ENCODE measurements at regions not wholly inside any gene's neighbourhood (a gene's known extent, or its start where the extent isn't known, plus 50 kb on each side); places are given as distances from the start of the nearest gene placed in this dataset.

DNA sequence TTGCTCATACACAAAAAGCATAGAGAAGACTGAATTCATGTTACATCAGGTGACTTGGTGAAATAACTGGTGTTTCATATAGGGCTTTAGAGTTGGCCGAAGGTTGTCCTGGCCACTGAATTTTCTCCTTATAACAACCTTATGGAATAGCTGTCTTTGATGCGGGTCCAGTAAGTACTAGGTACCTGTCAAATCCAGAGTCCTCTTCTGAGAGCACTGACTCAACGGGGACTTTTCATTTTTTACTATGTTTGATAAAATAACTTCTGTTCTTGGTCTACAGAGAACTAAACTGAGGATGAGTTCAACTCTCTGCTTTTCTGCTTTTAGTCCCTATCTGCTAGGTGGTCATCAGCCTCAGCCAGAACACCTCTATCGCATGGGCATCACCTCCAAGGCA, 76.1 kb upstream of the JAK1 start:
- Histone ChIP-seq H4K20me1 (ENCODE audit: control insufficient read depth, insufficient read depth, low read depth, low read length) (no peaks in the 10 kb centered on the region), H3K27me3 (ENCODE audit: control insufficient read depth, low read length) (no peaks in the 10 kb centered on the region), H3K9me2 (replicated peaks; ENCODE audit: control insufficient read depth, low read length) (no peaks in the 10 kb centered on the region), H3K36me3 (ENCODE audit: control insufficient read depth, low read length) (no peaks in the 10 kb centered on the region), H3K4me2 (ENCODE audit: low read length) (no peak overlapping the region), H3F3A (ENCODE audit: control insufficient read depth, insufficient read depth) (no peaks in the 10 kb centered on the region), H3K9me3 (ENCODE audit: control insufficient read depth, insufficient read depth, low read length) (no peaks in the 10 kb centered on the region), H3K27ac (ENCODE audit: low read depth, low read length) (no peak overlapping the region), H3K79me2 (ENCODE audit: control insufficient read depth, low read length) (no peaks in the 10 kb centered on the region), H3K4me3 (ENCODE audit: low read length) (no peak overlapping the region), H3K4me1 (ENCODE audit: control insufficient read depth, low read length) (peaks cover 19% of the 10 kb centered on the region)
- no peak for TF ChIP-seq EZH2phosphoT487 (IDR thresholded peaks at IDR 0.05; ENCODE audit: borderline replicate concordance, low read length)
- TF ChIP-seq, protein P1, sequence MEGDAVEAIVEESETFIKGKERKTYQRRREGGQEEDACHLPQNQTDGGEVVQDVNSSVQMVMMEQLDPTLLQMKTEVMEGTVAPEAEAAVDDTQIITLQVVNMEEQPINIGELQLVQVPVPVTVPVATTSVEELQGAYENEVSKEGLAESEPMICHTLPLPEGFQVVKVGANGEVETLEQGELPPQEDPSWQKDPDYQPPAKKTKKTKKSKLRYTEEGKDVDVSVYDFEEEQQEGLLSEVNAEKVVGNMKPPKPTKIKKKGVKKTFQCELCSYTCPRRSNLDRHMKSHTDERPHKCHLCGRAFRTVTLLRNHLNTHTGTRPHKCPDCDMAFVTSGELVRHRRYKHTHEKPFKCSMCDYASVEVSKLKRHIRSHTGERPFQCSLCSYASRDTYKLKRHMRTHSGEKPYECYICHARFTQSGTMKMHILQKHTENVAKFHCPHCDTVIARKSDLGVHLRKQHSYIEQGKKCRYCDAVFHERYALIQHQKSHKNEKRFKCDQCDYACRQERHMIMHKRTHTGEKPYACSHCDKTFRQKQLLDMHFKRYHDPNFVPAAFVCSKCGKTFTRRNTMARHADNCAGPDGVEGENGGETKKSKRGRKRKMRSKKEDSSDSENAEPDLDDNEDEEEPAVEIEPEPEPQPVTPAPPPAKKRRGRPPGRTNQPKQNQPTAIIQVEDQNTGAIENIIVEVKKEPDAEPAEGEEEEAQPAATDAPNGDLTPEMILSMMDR (IDR thresholded peaks at IDR 0.05; ENCODE audit: low read depth, low read length, poor library complexity, severe bottlenecking) = no peak

DNA sequence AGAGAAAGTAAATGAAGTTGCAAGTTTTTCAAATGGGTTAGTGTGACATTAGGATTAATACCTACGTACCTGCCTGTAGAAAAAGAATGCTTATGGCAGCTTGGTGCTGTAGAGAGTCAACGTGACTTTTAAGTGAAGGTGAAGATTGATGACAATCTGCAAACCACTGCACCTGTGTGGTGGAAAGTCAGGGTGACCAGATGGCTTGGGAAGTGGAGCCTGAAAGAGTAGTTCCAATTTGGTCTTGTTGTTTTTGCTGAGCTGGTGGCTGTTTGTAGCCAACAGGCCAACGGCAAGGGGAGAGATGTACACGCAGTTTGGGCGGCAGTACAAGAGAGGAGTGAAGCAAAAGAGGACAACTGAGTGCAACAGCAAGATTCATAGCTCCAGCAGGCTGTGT, 78.1 kb upstream of the JAK1 start:
- Histone ChIP-seq H3K9me3 (ENCODE audit: control insufficient read depth, insufficient read depth, low read length) (no peaks in the 10 kb centered on the region), H3K36me3 (ENCODE audit: control insufficient read depth, low read length) (no peaks in the 10 kb centered on the region), H3K4me1 (ENCODE audit: control insufficient read depth, low read length) (peaks cover 19% of the 10 kb centered on the region), H3K4me3 (ENCODE audit: low read length) (no peak overlapping the region), H3K4me2 (ENCODE audit: low read length) (no peak overlapping the region), H3K79me2 (ENCODE audit: control insufficient read depth, low read length) (no peaks in the 10 kb centered on the region), H3K27me3 (ENCODE audit: control insufficient read depth, low read length) (no peaks in the 10 kb centered on the region; the same call in none of the 2 replicates), H3K9me2 (replicated peaks; ENCODE audit: control insufficient read depth, low read length) (no peaks in the 10 kb centered on the region), H3K27ac (ENCODE audit: low read depth, low read length) (no peak overlapping the region), H4K20me1 (ENCODE audit: control insufficient read depth, insufficient read depth, low read depth, low read length) (no peaks in the 10 kb centered on the region), H3F3A (ENCODE audit: control insufficient read depth, insufficient read depth) (no peaks in the 10 kb centered on the region)
- TF ChIP-seq, protein P1 (IDR thresholded peaks at IDR 0.05; ENCODE audit: low read depth, low read length, poor library complexity, severe bottlenecking) = no peak
- no peak for TF ChIP-seq EZH2phosphoT487 (IDR thresholded peaks at IDR 0.05; ENCODE audit: borderline replicate concordance, low read length)

DNA sequence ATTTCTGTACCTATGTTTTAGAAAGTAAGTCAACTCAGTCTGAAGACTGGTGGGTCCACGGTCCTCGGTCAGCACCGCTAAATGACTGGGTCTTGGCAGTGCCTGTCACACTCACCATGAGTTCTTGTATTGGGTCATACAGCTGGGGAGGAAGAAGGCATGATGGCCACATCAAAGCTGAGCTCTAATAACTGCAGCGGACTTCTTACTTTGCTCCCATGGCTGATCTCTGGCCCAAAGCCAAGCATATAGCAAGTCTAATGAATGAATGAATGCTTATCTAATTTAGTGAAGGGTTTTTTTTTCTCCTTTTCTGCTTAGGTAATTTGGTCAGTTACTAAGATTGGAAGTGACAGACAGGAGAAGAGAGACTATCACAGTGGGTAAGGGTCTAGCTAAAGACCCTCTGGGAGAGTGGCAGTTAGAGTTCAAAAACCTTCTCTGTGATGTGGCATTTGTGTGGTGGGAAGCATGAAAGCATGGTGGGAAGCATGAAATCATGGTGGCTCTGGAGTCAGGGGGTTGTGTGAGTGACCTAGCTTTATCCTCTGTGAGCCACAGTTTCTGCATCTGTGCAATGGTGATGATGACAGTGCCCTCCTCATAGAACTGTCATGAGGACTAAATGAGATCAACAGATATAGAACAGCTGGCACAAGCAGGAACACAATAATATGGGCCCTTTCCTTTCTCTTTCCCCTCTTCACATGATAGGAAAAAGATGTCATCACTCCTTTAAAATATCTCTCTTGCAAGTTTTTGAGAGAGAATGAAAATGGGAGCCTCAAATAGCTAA, 78.9 kb upstream of the JAK1 start:
- Histone ChIP-seq H3F3A (ENCODE audit: control insufficient read depth, insufficient read depth) (no peaks in the 10 kb centered on the region), H3K9me3 (ENCODE audit: control insufficient read depth, insufficient read depth, low read length) (no peaks in the 10 kb centered on the region), H3K4me3 (ENCODE audit: low read length) (no peak overlapping the region), H3K9me2 (replicated peaks; ENCODE audit: control insufficient read depth, low read length) (no peaks in the 10 kb centered on the region), H3K4me1 (ENCODE audit: control insufficient read depth, low read length) (peaks cover 19% of the 10 kb centered on the region), H3K79me2 (ENCODE audit: control insufficient read depth, low read length) (no peaks in the 10 kb centered on the region), H4K20me1 (ENCODE audit: control insufficient read depth, insufficient read depth, low read depth, low read length) (no peaks in the 10 kb centered on the region), H3K27ac (ENCODE audit: low read depth, low read length) (no peak overlapping the region), H3K4me2 (ENCODE audit: low read length) (no peak overlapping the region), H3K36me3 (ENCODE audit: control insufficient read depth, low read length) (no peaks in the 10 kb centered on the region), H3K27me3 (ENCODE audit: control insufficient read depth, low read length) (peaks cover 4% of the 10 kb centered on the region)
- no peak for TF ChIP-seq EZH2phosphoT487 (IDR thresholded peaks at IDR 0.05; ENCODE audit: borderline replicate concordance, low read length)
- TF ChIP-seq, protein P1 (IDR thresholded peaks at IDR 0.05; ENCODE audit: low read depth, low read length, poor library complexity, severe bottlenecking) = no peak

Data from DOHH2 (cell line).